Fibroblast of pulmonary artery (primary cell): ENCODE measurements at regions not wholly inside any gene's neighbourhood (a gene's known extent, or its start where the extent isn't known, plus 50 kb on each side); places are given as distances from the start of the nearest gene placed in this dataset.
A peak's percentile ranks its signal among the peaks of the same experiment; 100 is the strongest.

Experiments used
- DNase-seq: peaks from one replicate; pipeline ENCODE4 v3.0.0-alpha.2; 2010; ENCODE audit warnings: low read depth
- H3K4me3 ChIP-seq: replicated peaks from 2 replicates; pipeline ENCODE4 v1.5.1; 2011; ENCODE audit warnings: low read depth, mild to moderate bottlenecking, control low read depth, low read length, moderate library complexity
- TF ChIP-seq, protein P1 (sequence below): IDR thresholded peaks from 2 replicates; pipeline ENCODE4 v1.5.1; 2011; ENCODE audit warnings: mild to moderate bottlenecking, control low read depth, low read length, inconsistent platforms; ENCODE audit errors: missing control alignments

DNA sequence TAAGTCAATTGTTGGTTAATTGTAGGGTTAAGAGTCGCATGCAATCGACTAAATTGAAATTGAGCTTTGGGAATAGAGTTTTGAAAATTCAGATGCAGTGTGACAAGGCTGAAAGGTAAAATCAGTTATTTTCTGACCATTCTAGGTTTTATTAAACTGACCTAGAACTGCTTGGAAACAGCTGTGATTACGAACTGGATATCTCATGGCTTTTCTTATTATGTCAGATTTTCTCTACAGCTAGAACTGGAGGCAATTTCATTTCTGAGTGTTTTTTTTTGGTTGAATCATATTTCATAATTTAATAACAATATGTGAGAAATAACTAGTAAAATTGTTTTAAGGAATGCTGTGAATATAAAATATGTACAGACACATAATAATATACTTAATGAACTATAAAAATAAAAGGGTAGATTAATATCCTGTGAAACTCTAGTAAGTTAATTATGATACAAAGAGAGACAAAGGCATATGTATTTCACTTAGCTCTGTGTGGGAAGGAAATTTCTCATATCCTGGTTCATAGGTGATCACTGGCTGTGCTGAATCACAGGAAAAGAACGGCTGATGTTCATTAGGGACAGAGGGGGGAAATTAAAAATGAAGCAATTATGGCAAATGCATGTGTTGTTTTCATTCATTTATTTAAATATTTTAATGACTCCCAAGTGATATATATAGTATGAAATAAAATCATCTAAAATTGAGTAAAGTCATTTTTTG lies 403.2 kb downstream of the ZIC1 start:
- DNase-seq = peak; percentile 6
- H3K4me3 ChIP-seq = no peak overlapping the region
- TF ChIP-seq, protein P1, sequence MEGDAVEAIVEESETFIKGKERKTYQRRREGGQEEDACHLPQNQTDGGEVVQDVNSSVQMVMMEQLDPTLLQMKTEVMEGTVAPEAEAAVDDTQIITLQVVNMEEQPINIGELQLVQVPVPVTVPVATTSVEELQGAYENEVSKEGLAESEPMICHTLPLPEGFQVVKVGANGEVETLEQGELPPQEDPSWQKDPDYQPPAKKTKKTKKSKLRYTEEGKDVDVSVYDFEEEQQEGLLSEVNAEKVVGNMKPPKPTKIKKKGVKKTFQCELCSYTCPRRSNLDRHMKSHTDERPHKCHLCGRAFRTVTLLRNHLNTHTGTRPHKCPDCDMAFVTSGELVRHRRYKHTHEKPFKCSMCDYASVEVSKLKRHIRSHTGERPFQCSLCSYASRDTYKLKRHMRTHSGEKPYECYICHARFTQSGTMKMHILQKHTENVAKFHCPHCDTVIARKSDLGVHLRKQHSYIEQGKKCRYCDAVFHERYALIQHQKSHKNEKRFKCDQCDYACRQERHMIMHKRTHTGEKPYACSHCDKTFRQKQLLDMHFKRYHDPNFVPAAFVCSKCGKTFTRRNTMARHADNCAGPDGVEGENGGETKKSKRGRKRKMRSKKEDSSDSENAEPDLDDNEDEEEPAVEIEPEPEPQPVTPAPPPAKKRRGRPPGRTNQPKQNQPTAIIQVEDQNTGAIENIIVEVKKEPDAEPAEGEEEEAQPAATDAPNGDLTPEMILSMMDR = no peak

DNA sequence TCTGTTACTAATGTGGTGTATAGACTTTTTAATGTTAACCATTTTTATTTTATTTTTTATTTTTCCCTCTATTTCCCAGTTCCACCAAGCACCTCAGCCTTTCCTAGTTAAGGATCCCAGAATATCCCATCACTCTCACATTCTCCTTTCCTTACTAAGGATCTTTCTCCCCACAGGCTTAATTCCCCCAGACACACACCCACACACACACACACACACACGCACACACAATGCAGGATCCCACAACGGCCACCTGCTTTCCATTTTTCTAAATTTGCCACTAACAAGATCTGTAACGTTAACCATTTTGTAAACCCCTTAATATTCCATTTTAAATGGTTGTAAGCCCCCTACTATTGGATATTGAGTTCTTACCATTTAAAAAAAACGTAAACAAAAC lies 404.1 kb downstream of the ZIC1 start:
- no peak for DNase-seq
- TF ChIP-seq, protein P1 = no peak
- no peak overlapping the region for H3K4me3 ChIP-seq

DNA sequence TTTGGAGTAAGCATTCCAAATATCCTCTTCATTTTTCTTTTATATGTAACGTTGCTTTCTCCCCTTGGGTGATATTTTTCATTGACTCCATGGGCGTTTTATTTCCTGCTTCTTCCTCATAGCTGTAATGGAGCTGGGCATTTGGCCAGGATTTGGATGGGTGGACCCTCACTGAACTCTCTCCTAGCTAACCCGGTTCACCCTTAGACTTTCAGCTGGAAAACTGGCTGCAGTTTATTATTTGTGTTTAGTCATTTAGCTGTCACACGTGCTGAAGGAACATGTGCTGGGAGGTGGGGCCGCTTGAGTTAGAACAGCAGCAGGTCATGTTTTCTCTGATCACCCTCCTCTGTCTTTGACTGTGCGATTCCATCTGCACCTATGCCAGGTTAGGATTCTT lies 407.6 kb downstream of the ZIC1 start:
- no peak overlapping the region for H3K4me3 ChIP-seq
- DNase-seq = peak; percentile 28
- TF ChIP-seq, protein P1 = no peak

DNA sequence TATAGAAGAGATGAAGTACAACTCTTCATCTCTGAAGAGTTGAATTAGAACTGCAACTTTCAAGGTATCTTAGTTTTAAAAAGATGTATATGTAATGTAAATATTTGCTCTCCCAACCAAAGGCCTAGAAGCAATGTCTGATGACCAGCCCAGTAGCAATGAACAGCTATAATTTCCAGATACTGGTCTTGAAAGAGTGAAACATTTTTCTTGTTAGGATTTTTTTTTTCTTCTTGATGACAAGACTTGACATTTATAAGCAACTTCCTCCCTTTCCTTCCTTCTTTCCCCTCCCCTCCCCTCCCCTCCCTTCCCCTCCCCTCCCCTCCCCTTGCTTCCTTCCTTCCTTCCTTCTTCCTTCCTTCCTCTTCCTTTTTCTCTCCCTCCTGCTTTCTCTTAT lies 423.4 kb downstream of the ZIC1 start:
- TF ChIP-seq, protein P1 = no peak
- DNase-seq = no peak
- no peak overlapping the region for H3K4me3 ChIP-seq

DNA sequence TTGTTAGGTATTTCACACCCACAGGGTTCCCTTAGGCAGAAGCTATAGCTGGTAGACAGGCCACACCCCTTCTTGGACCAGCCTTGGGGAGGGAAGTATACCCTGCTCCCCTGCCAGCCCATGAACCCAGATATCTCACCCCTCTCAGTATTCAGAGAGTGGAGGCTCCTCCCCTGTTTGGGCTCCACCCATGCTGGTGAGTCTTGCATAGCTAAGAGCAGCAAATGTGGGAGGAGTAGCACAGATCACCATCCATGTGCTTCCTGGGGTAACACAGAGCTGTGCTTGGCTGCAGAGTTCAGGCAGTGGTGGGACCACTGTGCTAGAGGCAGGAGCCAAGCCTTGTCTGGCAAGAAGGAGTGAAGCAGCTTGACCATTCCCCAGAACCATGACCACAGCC lies 427.2 kb downstream of the ZIC1 start:
- no peak for DNase-seq
- TF ChIP-seq, protein P1 = no peak
- H3K4me3 ChIP-seq = no peak overlapping the region

DNA sequence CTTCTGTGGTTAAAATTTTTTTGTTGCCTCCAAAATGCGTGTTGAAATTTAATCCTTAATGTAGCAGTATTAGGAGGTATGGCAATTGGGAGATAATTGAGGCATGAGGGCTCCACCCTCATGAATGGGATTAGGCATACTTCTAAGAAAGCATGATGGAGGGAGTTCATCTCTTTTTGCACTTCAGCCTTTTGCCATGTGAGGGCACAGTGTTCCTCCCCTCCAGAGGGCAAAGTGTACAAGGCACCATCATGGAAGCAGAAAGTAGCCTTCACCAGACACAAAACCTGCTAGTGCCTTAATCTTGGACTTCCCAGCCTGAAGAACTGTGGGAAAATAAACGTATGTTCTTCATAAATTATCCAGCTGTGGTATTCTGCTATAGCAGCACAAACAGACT lies 429.5 kb downstream of the ZIC1 start:
- H3K4me3 ChIP-seq = no peak overlapping the region
- peak; percentile 32 for DNase-seq
- TF ChIP-seq, protein P1 = peak; percentile 46

DNA sequence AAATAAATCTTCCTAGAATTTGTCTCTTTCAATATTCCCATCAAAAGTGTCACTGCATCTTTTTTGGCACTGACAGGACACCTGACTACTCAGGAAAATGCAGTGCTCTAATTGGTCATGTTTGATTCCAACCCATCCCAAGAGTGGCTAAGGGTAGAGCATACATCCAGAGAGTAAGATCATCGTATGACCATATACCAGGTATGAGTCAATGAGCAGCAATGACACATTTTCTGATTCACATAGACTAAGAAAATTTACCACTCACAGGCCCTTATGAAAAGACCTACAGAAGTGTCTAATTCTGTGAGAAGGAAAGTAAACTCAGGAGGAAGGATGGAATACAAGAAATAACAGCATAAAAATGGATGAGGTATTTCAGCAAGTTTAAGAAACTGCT lies 434.2 kb downstream of the ZIC1 start:
- no peak for DNase-seq
- no peak overlapping the region for H3K4me3 ChIP-seq
- TF ChIP-seq, protein P1 = no peak
